Activated effector memory CD4-positive, alpha-beta T cell treated with anti-CD3 and anti-CD28 coated beads, Interleukin-2, amount 50 U/mL, for 16 hours (primary cell): ENCODE measurements at regions not wholly inside any gene's neighbourhood (a gene's known extent, or its start where the extent isn't known, plus 50 kb on each side); places are given as distances from the start of the nearest gene placed in this dataset.

Source experiments
- DNase-seq: peaks from one replicate; pipeline ENCODE4 v3.0.0-alpha.2; 2020

- DNase-seq: no peak
These were observed 1438.1 kb upstream of the TENM3 start for GRCh38 chr4:180805101-180805500.

- DNase-seq: no peak
These were observed 1434.3 kb upstream of the TENM3 start for GRCh38 chr4:180808862-180809261.

GRCh38 chr4:180809439-180809838 is 1433.8 kb upstream of the TENM3 start:
- DNase-seq: no peak

- no peak for DNase-seq
These were observed 1432.6 kb upstream of the TENM3 start for GRCh38 chr4:180810581-180810980.

- DNase-seq: no peak
These were observed 1431.6 kb upstream of the TENM3 start for GRCh38 chr4:180811556-180811955.

- no peak for DNase-seq
These were observed 1430.4 kb upstream of the TENM3 start for GRCh38 chr4:180812783-180813182.

- no peak for DNase-seq
These were observed 1428.3 kb upstream of the TENM3 start for GRCh38 chr4:180814875-180815417.

- no peak for DNase-seq
These were observed 1425.7 kb upstream of the TENM3 start for GRCh38 chr4:180817529-180817928.

- DNase-seq: no peak
These were observed 1420.1 kb upstream of the TENM3 start for GRCh38 chr4:180823108-180823507.

- DNase-seq: no peak
These were observed 1415.8 kb upstream of the TENM3 start for GRCh38 chr4:180827232-180828009.

GRCh38 chr4:180828455-180829018 is 1414.7 kb upstream of the TENM3 start:
- DNase-seq: no peak

GRCh38 chr4:180832073-180832472 is 1411.1 kb upstream of the TENM3 start:
- no peak for DNase-seq

GRCh38 chr4:180840142-180840541 is 1403.1 kb upstream of the TENM3 start:
- DNase-seq: no peak

- no peak for DNase-seq
These were observed 1392.8 kb upstream of the TENM3 start for GRCh38 chr4:180850318-180850940.

GRCh38 chr4:180852738-180853137 is 1390.5 kb upstream of the TENM3 start:
- DNase-seq: no peak

GRCh38 chr4:180855184-180855583 is 1388.0 kb upstream of the TENM3 start:
- DNase-seq: no peak

- DNase-seq: no peak
These were observed 1383.0 kb upstream of the TENM3 start for GRCh38 chr4:180860089-180860720.

GRCh38 chr4:180861651-180862050 is 1381.6 kb upstream of the TENM3 start:
- no peak for DNase-seq

- DNase-seq: no peak
These were observed 1376.1 kb upstream of the TENM3 start for GRCh38 chr4:180866933-180867643.

GRCh38 chr4:180870623-180871022 is 1372.6 kb upstream of the TENM3 start:
- no peak for DNase-seq

- DNase-seq: no peak
These were observed 1344.9 kb upstream of the TENM3 start for GRCh38 chr4:180898305-180898704.

- no peak for DNase-seq
These were observed 1342.4 kb upstream of the TENM3 start for GRCh38 chr4:180900781-180901180.

GRCh38 chr4:180909279-180909678 is 1333.9 kb upstream of the TENM3 start:
- no peak for DNase-seq
